Loucy (cell line): ENCODE measurements at regions not wholly inside any gene's neighbourhood (a gene's known extent, or its start where the extent isn't known, plus 50 kb on each side); places are given as distances from the start of the nearest gene placed in this dataset.

Source experiments
- EZH2phosphoT487 ChIP-seq: fragments of 200-600 bp; IDR thresholded peaks from 2 replicates; pipeline ENCODE4 v1.6.1; 2018; ENCODE audit warnings: antibody characterized with exemption, mild to moderate bottlenecking, moderate library complexity, borderline replicate concordance
- TF ChIP-seq, protein P1 (sequence below): fragments of 200-600 bp; sonication (generic); conservative IDR thresholded peaks from 2 replicates; pipeline ENCODE4 v1.5.1; 2014; ENCODE audit warnings: mild to moderate bottlenecking, antibody characterized with exemption, low read length

DNA sequence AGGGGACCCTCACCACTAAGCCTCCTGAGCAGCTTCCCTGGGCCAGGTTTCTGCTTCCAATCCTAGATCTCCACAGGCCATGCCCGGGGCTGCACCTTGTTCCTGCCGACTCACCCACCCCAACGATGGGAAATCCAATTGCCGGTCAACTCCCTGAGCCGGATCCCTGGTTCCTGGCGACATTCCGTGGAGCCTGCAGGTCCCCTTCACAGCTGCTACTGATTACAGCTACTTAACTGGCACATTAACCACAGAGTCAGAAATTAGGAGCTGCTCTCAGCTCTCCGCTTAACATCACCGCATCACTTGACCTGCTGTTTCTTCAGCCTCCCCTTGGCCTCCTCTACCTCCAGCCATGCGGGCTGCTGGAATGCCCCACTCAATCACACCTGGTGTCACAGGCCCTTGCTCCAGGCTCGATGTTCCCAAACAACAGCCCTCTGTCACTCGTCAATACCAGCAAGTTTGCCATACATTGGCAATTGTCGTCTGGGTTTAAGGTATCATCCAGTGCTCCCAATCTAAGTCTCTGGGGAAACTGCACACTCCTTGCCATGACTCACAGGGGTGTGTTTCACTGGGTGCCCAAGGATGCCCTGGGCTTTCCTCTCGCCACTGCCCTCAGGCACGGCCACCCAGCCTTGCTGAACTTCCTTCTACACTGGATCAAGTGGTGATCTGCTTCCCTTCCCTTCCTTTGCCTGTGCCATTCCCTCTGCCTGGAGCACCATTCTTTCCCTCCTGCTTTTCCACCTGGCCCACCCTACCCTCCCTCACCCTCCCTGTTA is 181.0 kb downstream of the MN1 start:
- no peak for TF ChIP-seq EZH2phosphoT487
- TF ChIP-seq, protein P1, sequence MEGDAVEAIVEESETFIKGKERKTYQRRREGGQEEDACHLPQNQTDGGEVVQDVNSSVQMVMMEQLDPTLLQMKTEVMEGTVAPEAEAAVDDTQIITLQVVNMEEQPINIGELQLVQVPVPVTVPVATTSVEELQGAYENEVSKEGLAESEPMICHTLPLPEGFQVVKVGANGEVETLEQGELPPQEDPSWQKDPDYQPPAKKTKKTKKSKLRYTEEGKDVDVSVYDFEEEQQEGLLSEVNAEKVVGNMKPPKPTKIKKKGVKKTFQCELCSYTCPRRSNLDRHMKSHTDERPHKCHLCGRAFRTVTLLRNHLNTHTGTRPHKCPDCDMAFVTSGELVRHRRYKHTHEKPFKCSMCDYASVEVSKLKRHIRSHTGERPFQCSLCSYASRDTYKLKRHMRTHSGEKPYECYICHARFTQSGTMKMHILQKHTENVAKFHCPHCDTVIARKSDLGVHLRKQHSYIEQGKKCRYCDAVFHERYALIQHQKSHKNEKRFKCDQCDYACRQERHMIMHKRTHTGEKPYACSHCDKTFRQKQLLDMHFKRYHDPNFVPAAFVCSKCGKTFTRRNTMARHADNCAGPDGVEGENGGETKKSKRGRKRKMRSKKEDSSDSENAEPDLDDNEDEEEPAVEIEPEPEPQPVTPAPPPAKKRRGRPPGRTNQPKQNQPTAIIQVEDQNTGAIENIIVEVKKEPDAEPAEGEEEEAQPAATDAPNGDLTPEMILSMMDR: no peak
